Iris pigment epithelial cell (primary cell): ENCODE measurements at regions not wholly inside any gene's neighbourhood (a gene's known extent, or its start where the extent isn't known, plus 50 kb on each side); places are given as distances from the start of the nearest gene placed in this dataset.

Source experiments
- DNase-seq: peaks from one replicate; pipeline ENCODE4 v3.0.0-alpha.2; 2011; ENCODE audit warnings: low read depth

GRCh38 chr13:22128441-22129408 lies 457.9 kb downstream of the FGF9 start:
- DNase-seq: no peak

GRCh38 chr13:22130254-22130653 lies 459.4 kb downstream of the FGF9 start:
- no peak for DNase-seq

- DNase-seq: no peak
Observed at GRCh38 chr13:22134261-22134660, 463.4 kb downstream of the FGF9 start.

GRCh38 chr13:22135446-22135845 lies 464.6 kb downstream of the FGF9 start:
- no peak for DNase-seq

GRCh38 chr13:22137361-22138050 lies 466.6 kb downstream of the FGF9 start:
- no peak for DNase-seq

- DNase-seq: no peak
Observed at GRCh38 chr13:22138947-22139346, 468.1 kb downstream of the FGF9 start.

- DNase-seq: no peak
Observed at GRCh38 chr13:22141716-22142115, 470.8 kb downstream of the FGF9 start.

- DNase-seq: no peak
Observed at GRCh38 chr13:22143671-22144070, 472.8 kb downstream of the FGF9 start.

- no peak for DNase-seq
Observed at GRCh38 chr13:22144806-22145205, 473.9 kb downstream of the FGF9 start.

GRCh38 chr13:22148187-22148586 lies 477.3 kb downstream of the FGF9 start:
- DNase-seq: no peak

- DNase-seq: no peak
Observed at GRCh38 chr13:22152751-22153150, 481.9 kb downstream of the FGF9 start.

GRCh38 chr13:22154041-22154440 lies 483.2 kb downstream of the FGF9 start:
- DNase-seq: no peak

GRCh38 chr13:22161871-22162270 lies 491.0 kb downstream of the FGF9 start:
- DNase-seq: no peak

- no peak for DNase-seq
Observed at GRCh38 chr13:22162889-22163288, 492.0 kb downstream of the FGF9 start.

GRCh38 chr13:22168437-22169190 lies 497.7 kb downstream of the FGF9 start:
- no peak for DNase-seq

GRCh38 chr13:22169473-22169872 lies 498.6 kb downstream of the FGF9 start:
- no peak for DNase-seq

- peak; percentile 17 for DNase-seq
Observed at GRCh38 chr13:22173610-22174009, 502.7 kb downstream of the FGF9 start.

GRCh38 chr13:22175241-22175640 lies 504.4 kb downstream of the FGF9 start:
- DNase-seq: no peak

- DNase-seq: no peak
Observed at GRCh38 chr13:22175815-22176214, 504.9 kb downstream of the FGF9 start.

- no peak for DNase-seq
Observed at GRCh38 chr13:22176968-22177520, 506.2 kb downstream of the FGF9 start.

GRCh38 chr13:22178878-22179277 lies 508.0 kb downstream of the FGF9 start:
- DNase-seq: no peak

- DNase-seq: no peak
Observed at GRCh38 chr13:22187329-22187728, 516.5 kb downstream of the FGF9 start.
